GM12891 (cell line): ENCODE measurements at regions not wholly inside any gene's neighbourhood (a gene's known extent, or its start where the extent isn't known, plus 50 kb on each side); places are given as distances from the start of the nearest gene placed in this dataset.

Experiments
- POLR2A ChIP-seq: IDR thresholded peaks from 2 replicates; pipeline ENCODE4 v1.6.1; 2011; ENCODE audit warnings: low read depth, low read length, control low read depth
- POLR2AphosphoS5 ChIP-seq: IDR thresholded peaks from 2 replicates; pipeline ENCODE4 v1.6.1; 2011; ENCODE audit warnings: low read depth, low read length, control low read depth

GRCh38 chr6:141134723-141135122, 998.0 kb upstream of the GJE1 start:
- TF ChIP-seq POLR2A (no peak), POLR2AphosphoS5 (no peak)
